PC-3 (cell line): ENCODE measurements at regions not wholly inside any gene's neighbourhood (a gene's known extent, or its start where the extent isn't known, plus 50 kb on each side); places are given as distances from the start of the nearest gene placed in this dataset.
A peak's percentile ranks its signal among the peaks of the same experiment; 100 is the strongest.

Source experiments
- ATAC-seq: fragments of 200-7000 bp; cut with Tn5 transposase; 2 replicates; pipeline ENCODE4 v1.9.1; 2020; ENCODE audit warnings: mild to moderate bottlenecking, moderate library complexity
- BruUV-seq: library from RNA; stranded (reverse); fragments of 400-500 nt; replicated peaks from 2 replicates; lab custom pipeline; 2021; lab: Mats Ljungman, UMichigan
- CTCF ChIA-PET: fragments of 300-600 bp; sonication (Branson Sonifier 250); formaldehyde crosslinking; loops from one replicate; lab custom pipeline; 2022; ENCODE audit warnings: antibody characterized with exemption; lab: Charles Lee
- POLR2A ChIA-PET: fragments of 300-600 bp; sonication (Branson Sonifier 250); formaldehyde crosslinking; loops from one replicate; lab custom pipeline; 2022; ENCODE audit warnings: antibody characterized with exemption; ENCODE audit not compliant: unreplicated experiment; lab: Charles Lee
- DNase-seq: peaks from one replicate; pipeline ENCODE4 v3.0.0-alpha.2; 2015
- H2AFZ ChIP-seq: fragments of 300-600 bp; sonication (generic); 2 replicates; pipeline ENCODE4 v1.6.0; 2016; ENCODE audit warnings: antibody characterized with exemption, low read length
- H3F3A ChIP-seq: fragments of 300-600 bp; sonication (generic); one replicate; pipeline ENCODE4 v1.6.0; 2017; ENCODE audit warnings: antibody characterized with exemption, low read length, control low read depth, mild to moderate bottlenecking; ENCODE audit not compliant: unreplicated experiment
- H3K27ac ChIP-seq: fragments of 300-600 bp; sonication (generic); 2 replicates; pipeline ENCODE4 v1.5.1; 2016; ENCODE audit warnings: mild to moderate bottlenecking, low read length
- H3K27me3 ChIP-seq: fragments of 300-600 bp; sonication (generic); 2 replicates; pipeline ENCODE4 v1.6.1; 2016; ENCODE audit warnings: low read length, mixed read lengths
- H3K36me3 ChIP-seq: fragments of 300-600 bp; sonication (generic); 2 replicates; pipeline ENCODE4 v1.6.1; 2016; ENCODE audit warnings: low read depth, mixed run types, low read length, mixed read lengths
- H3K4me1 ChIP-seq: fragments of 300-600 bp; sonication (generic); 2 replicates; pipeline ENCODE4 v1.5.1; 2016; ENCODE audit warnings: low read length; ENCODE audit not compliant: insufficient read depth
- H3K4me2 ChIP-seq: fragments of 300-600 bp; sonication (generic); 2 replicates; pipeline ENCODE4 v1.6.0; 2016; ENCODE audit warnings: low read length
- H3K4me3 ChIP-seq: fragments of 300-600 bp; sonication (generic); 2 replicates; pipeline ENCODE4 v1.5.1; 2016; ENCODE audit warnings: mild to moderate bottlenecking, low read length, mixed read lengths
- H3K79me2 ChIP-seq: fragments of 300-600 bp; sonication (generic); 2 replicates; pipeline ENCODE4 v1.6.1; 2017; ENCODE audit warnings: low read length, mixed read lengths
- H3K9ac ChIP-seq: fragments of 300-600 bp; sonication (generic); 2 replicates; pipeline ENCODE4 v1.6.0; 2016; ENCODE audit warnings: mild to moderate bottlenecking, low read length
- H3K9me2 ChIP-seq: fragments of 300-600 bp; sonication (generic); replicated peaks from 2 replicates; pipeline ENCODE4 v1.6.1; 2016; ENCODE audit warnings: mixed run types, low read length, mixed read lengths
- H3K9me3 ChIP-seq: fragments of 300-600 bp; sonication (generic); 2 replicates; pipeline ENCODE4 v1.6.1; 2016; ENCODE audit warnings: low read length, mixed read lengths
- H4K20me1 ChIP-seq: fragments of 300-600 bp; sonication (generic); 2 replicates; pipeline ENCODE4 v1.6.1; 2016; ENCODE audit warnings: low read length, mixed read lengths
- CTCF ChIP-seq: fragments of 300-600 bp; sonication (generic); conservative IDR thresholded peaks from 2 replicates; pipeline ENCODE4 v1.5.1; 2017; ENCODE audit warnings: antibody characterized with exemption, low read depth, mild to moderate bottlenecking, low read length
- EZH2 ChIP-seq: fragments of 300-600 bp; sonication (generic); IDR thresholded peaks from one replicate; pipeline ENCODE4 v1.6.1; 2017; ENCODE audit warnings: antibody characterized with exemption, mild to moderate bottlenecking, low read length; ENCODE audit not compliant: unreplicated experiment
- EZH2phosphoT487 ChIP-seq: fragments of 300-600 bp; sonication (generic); IDR thresholded peaks from 2 replicates; pipeline ENCODE4 v1.6.1; 2018; ENCODE audit warnings: mild to moderate bottlenecking, antibody characterized with exemption, low read length, borderline replicate concordance
- intact Hi-C: fragments of 100-400 bp; cut with micrococcal nuclease; formaldehyde crosslinking; loops from 2 replicates; pipeline ENCODE4 v1.9.0; 2023

DNA sequence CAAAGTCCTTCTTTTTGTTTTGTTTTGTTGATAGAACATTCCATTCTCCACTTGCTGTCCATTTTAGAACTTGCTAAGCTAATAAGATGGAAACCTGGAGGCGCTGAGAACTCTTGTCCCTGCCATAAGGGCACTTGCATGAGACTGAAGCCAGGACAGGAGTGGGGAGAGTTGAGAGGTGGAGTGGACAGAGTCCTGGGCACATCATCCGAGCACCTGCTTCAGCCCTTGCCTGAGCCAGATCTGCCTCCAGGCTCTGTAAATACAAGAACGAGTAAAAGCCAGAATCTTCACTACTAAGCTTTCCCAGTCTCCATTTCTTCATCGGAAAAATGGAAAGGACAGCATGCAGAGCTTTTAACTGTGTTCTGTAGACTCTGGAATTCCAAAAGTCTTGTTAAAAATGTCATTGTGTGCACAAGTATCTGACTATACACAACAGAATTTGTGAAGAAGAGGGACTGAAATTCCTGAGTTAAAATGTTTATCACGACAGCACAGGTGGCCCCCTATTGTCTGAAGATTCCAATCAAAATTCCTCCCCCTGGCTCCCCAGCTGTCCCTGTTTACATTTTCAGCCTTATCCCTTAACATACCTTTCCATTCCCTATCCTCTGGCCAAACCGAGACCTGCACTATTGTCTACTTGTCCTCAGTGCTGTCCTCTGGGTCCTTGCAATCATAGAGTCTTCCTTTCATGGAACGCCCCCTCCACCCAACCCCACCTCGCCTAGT is 498.2 kb upstream of the TNP1 start:
- intact Hi-C loops, result no loop called here
- Histone ChIP-seq H3K27me3 (no peaks in the 10 kb centered on the region), H3K9me3 (no peaks in the 10 kb centered on the region), H3K9me2 (no peaks in the 10 kb centered on the region), H3F3A (peaks cover 6% of the 10 kb centered on the region), H3K4me3 (no peak overlapping the region), H4K20me1 (no peaks in the 10 kb centered on the region), H3K79me2 (no peaks in the 10 kb centered on the region), H3K4me2 (no peak overlapping the region), H2AFZ (no peak overlapping the region), H3K27ac (no peak overlapping the region), H3K9ac (no peak overlapping the region), H3K36me3 (no peaks in the 10 kb centered on the region), H3K4me1 (peaks cover 20% of the 10 kb centered on the region)
- BruUV-seq, result TSS peak; percentile 29
- DNase-seq, result no peak
- ChIA-PET CTCF (no interaction called here), POLR2A (no interaction called here)
- no peak for TF ChIP-seq EZH2phosphoT487
- TF ChIP-seq EZH2, result no peak
- TF ChIP-seq CTCF, result no peak
- no peak for ATAC-seq

GRCh38 chr2:217356781-217357180 is 496.9 kb upstream of the TNP1 start:
- Histone ChIP-seq H3K4me2 (no peak overlapping the region), H2AFZ (no peak overlapping the region)
- intact Hi-C loops, result no loop called here

More at GRCh38 chr2:217356781-217357180, 496.9 kb upstream of the TNP1 start:
- no peak for TF ChIP-seq EZH2
- no peak for TF ChIP-seq CTCF
- TF ChIP-seq EZH2phosphoT487, result no peak
- DNase-seq (no peak), ATAC-seq (no peak)
- Histone ChIP-seq H3F3A (peaks cover 6% of the 10 kb centered on the region), H3K79me2 (no peaks in the 10 kb centered on the region), H4K20me1 (no peaks in the 10 kb centered on the region), H3K9me2 (no peaks in the 10 kb centered on the region), H3K27me3 (no peaks in the 10 kb centered on the region), H3K9me3 (no peaks in the 10 kb centered on the region), H3K4me3 (no peak overlapping the region), H3K4me1 (peaks cover 20% of the 10 kb centered on the region), H3K27ac (no peak overlapping the region), H3K36me3 (no peaks in the 10 kb centered on the region), H3K9ac (no peak overlapping the region)
- POLR2A ChIA-PET, result no interaction called here
- no TSS peak for BruUV-seq
- CTCF ChIA-PET, result no interaction called here
